ENCODE measurements at regions not wholly inside any gene's neighbourhood (a gene's known extent, or its start where the extent isn't known, plus 50 kb on each side); places are given as distances from the start of the nearest gene placed in this dataset.
"Not testable (repeated sequence)": the region's sequence is repeated elsewhere in the genome, so short reads cannot be mapped to it uniquely, and the experiment has no call there.

GRCh38 chr10:23927576-23928325, 281.2 kb upstream of the KIAA1217 start:
- TF ChIP-seq CTCF (IDR thresholded peaks at IDR 0.05; ENCODE audit: low read depth, low read length), result no peak
- TF ChIP-seq EZH2phosphoT487 (IDR thresholded peaks at IDR 0.05; ENCODE audit: low read depth), result no peak
- Histone ChIP-seq H3K27me3 (ENCODE audit: low read depth, low read length) (no peaks in the 10 kb centered on the region), H3K4me3 (ENCODE audit: low read length) (no peak overlapping the region), H3K9ac (ENCODE audit: low read length) (no peak overlapping the region), H3K9me3 (ENCODE audit: insufficient read depth, low read length) (no peaks in the 10 kb centered on the region), H3K27ac (ENCODE audit: low read length) (no peak overlapping the region), H3K36me3 (replicated peaks; ENCODE audit: low read depth, low read length) (no peaks in the 10 kb centered on the region), H2AFZ (ENCODE audit: low read depth, low read length) (no peak overlapping the region), H4K20me1 (ENCODE audit: insufficient read depth, low read length) (no peaks in the 10 kb centered on the region), H3K4me1 (ENCODE audit: low read length) (no peaks in the 10 kb centered on the region), H3K4me2 (ENCODE audit: low read length) (no peak overlapping the region), H3K79me2 (ENCODE audit: low read length) (no peaks in the 10 kb centered on the region)

GRCh38 chr10:23934023-23934422, 274.9 kb upstream of the KIAA1217 start:
- not testable (repeated sequence) for H2AFZ ChIP-seq (ENCODE audit: low read depth, low read length); H3K36me3 ChIP-seq (replicated peaks; ENCODE audit: low read depth, low read length); H3K27ac ChIP-seq (ENCODE audit: low read length); H3K9ac ChIP-seq (ENCODE audit: low read length); H3K4me3 ChIP-seq (ENCODE audit: low read length); H3K79me2 ChIP-seq (ENCODE audit: low read length); H3K4me1 ChIP-seq (ENCODE audit: low read length); H4K20me1 ChIP-seq (ENCODE audit: insufficient read depth, low read length); H3K4me2 ChIP-seq (ENCODE audit: low read length); H3K9me3 ChIP-seq (ENCODE audit: insufficient read depth, low read length); H3K27me3 ChIP-seq (ENCODE audit: low read depth, low read length)

- no peak for TF ChIP-seq EZH2phosphoT487 (IDR thresholded peaks at IDR 0.05; ENCODE audit: low read depth)
- TF ChIP-seq CTCF (IDR thresholded peaks at IDR 0.05; ENCODE audit: low read depth, low read length), result no peak
Measured at GRCh38 chr10:23945845-23946244, 263.1 kb upstream of the KIAA1217 start.

GRCh38 chr10:23951841-23952240, 257.1 kb upstream of the KIAA1217 start:
- no peak overlapping the region for H3K9ac ChIP-seq (ENCODE audit: low read length)
- H2AFZ ChIP-seq (ENCODE audit: low read depth, low read length), result no peak overlapping the region
- H3K79me2 ChIP-seq (ENCODE audit: low read length), result no peaks in the 10 kb centered on the region
- no peaks in the 10 kb centered on the region for H3K9me3 ChIP-seq (ENCODE audit: insufficient read depth, low read length)
- H3K4me2 ChIP-seq (ENCODE audit: low read length), result no peak overlapping the region
- H3K4me3 ChIP-seq (ENCODE audit: low read length), result no peak overlapping the region
- H4K20me1 ChIP-seq (ENCODE audit: insufficient read depth, low read length), result no peaks in the 10 kb centered on the region
- no peak overlapping the region for H3K27ac ChIP-seq (ENCODE audit: low read length)
- no peaks in the 10 kb centered on the region for H3K4me1 ChIP-seq (ENCODE audit: low read length)
- TF ChIP-seq EZH2phosphoT487 (IDR thresholded peaks at IDR 0.05; ENCODE audit: low read depth) (no peak), CTCF (IDR thresholded peaks at IDR 0.05; ENCODE audit: low read depth, low read length) (no peak)
- no peaks in the 10 kb centered on the region for H3K36me3 ChIP-seq (replicated peaks; ENCODE audit: low read depth, low read length)
- no peaks in the 10 kb centered on the region for H3K27me3 ChIP-seq (ENCODE audit: low read depth, low read length)

More at GRCh38 chr10:23945845-23946244, 263.1 kb upstream of the KIAA1217 start:
- no peaks in the 10 kb centered on the region for H4K20me1 ChIP-seq (ENCODE audit: insufficient read depth, low read length)
- no peak overlapping the region for H3K4me2 ChIP-seq (ENCODE audit: low read length)
- H3K36me3 ChIP-seq (replicated peaks; ENCODE audit: low read depth, low read length), result no peaks in the 10 kb centered on the region
- H3K4me3 ChIP-seq (ENCODE audit: low read length), result no peak overlapping the region
- H2AFZ ChIP-seq (ENCODE audit: low read depth, low read length), result no peak overlapping the region
- H3K27me3 ChIP-seq (ENCODE audit: low read depth, low read length), result no peaks in the 10 kb centered on the region
- H3K79me2 ChIP-seq (ENCODE audit: low read length), result no peaks in the 10 kb centered on the region
- no peaks in the 10 kb centered on the region for H3K9me3 ChIP-seq (ENCODE audit: insufficient read depth, low read length)
- H3K4me1 ChIP-seq (ENCODE audit: low read length), result no peaks in the 10 kb centered on the region
- no peak overlapping the region for H3K27ac ChIP-seq (ENCODE audit: low read length)
- H3K9ac ChIP-seq (ENCODE audit: low read length), result no peak overlapping the region
